Liver (tissue), 8 donors: ENCODE measurements at regions not wholly inside any gene's neighbourhood (a gene's known extent, or its start where the extent isn't known, plus 50 kb on each side); places are given as distances from the start of the nearest gene placed in this dataset.

Source experiments
- DNase-seq: peaks from one replicate; pipeline ENCODE4 v3.0.0-alpha.2; 2017; ENCODE audit warnings: low spot score
- H3K27ac ChIP-seq, 2 donors: one replicate each; pipeline ENCODE4 v1.7.0; 2013; ENCODE audit warnings: inconsistent platforms in 2 of 2, low read length in 2 of 2, control low read depth in 1 of 2, low read depth in 1 of 2, mild to moderate bottlenecking in 1 of 2
- H3K27me3 ChIP-seq, 4 donors: one replicate each; pipeline versions ENCODE4 v1.6.1 to v1.7.0; 2013; ENCODE audit warnings: low read length in 3 of 4, inconsistent platforms in 1 of 4, mild to moderate bottlenecking in 1 of 4, moderate library complexity in 1 of 4; ENCODE audit not compliant: control insufficient read depth in 4 of 4, insufficient read depth in 4 of 4
- H3K36me3 ChIP-seq, 4 donors: one replicate each; pipeline versions ENCODE4 v1.6.1 to v1.7.0; 2013; ENCODE audit warnings: low read length in 3 of 4, mild to moderate bottlenecking in 3 of 4, low read depth in 1 of 4, moderate library complexity in 1 of 4; ENCODE audit not compliant: control insufficient read depth in 4 of 4, insufficient read depth in 3 of 4
- H3K4me1 ChIP-seq, 4 donors: one replicate each; pipeline versions ENCODE4 v1.6.1 to v1.7.0; 2013; ENCODE audit warnings: low read length in 3 of 4, mild to moderate bottlenecking in 3 of 4, moderate library complexity in 1 of 4; ENCODE audit not compliant: control insufficient read depth in 4 of 4, insufficient read depth in 4 of 4
- H3K4me3 ChIP-seq, 3 donors: one replicate each; pipeline versions ENCODE4 v1.6.1 to v1.7.0; 2013; ENCODE audit warnings: low read length in 3 of 3, control low read depth in 1 of 3, low read depth in 1 of 3, mild to moderate bottlenecking in 1 of 3
- H3K9ac ChIP-seq, 2 donors: one replicate each; pipeline ENCODE4 v1.7.0; 2013; ENCODE audit warnings: low read length in 2 of 2, mild to moderate bottlenecking in 2 of 2, moderate library complexity in 2 of 2, control low read depth in 1 of 2, low read depth in 1 of 2
- H3K9me3 ChIP-seq, 4 donors: one replicate each; pipeline versions ENCODE4 v1.6.1 to v1.7.0; 2013; ENCODE audit warnings: low read length in 3 of 4; ENCODE audit not compliant: control insufficient read depth in 4 of 4
- ATF3 ChIP-seq: IDR thresholded peaks from 2 replicates; pipeline ENCODE4 v1.6.1; 2016; ENCODE audit warnings: antibody characterized with exemption
- CTCF ChIP-seq: fragments of 150-350 bp; IDR thresholded peaks from 2 replicates; pipeline ENCODE4 v1.5.1; 2017; ENCODE audit warnings: improper control_type of control experiment, low read depth, low read length; ENCODE audit not compliant: missing input control
- EGR1 ChIP-seq, 2 donors: IDR thresholded peaks; 2 replicates each; pipeline ENCODE4 v1.6.1; 2016 to 2018; ENCODE audit warnings: antibody characterized with exemption in 2 of 2, low read depth in 2 of 2
- FOXA1 ChIP-seq: IDR thresholded peaks from 2 replicates; pipeline ENCODE4 v1.6.1; 2016; ENCODE audit warnings: antibody characterized with exemption
- FOXA2 ChIP-seq: IDR thresholded peaks from 2 replicates; pipeline ENCODE4 v1.6.1; 2016; ENCODE audit warnings: antibody characterized with exemption
- GABPA ChIP-seq, 2 donors: IDR thresholded peaks in 1 of 2; conservative IDR thresholded peaks in 1 of 2; 2 replicates each; pipeline ENCODE4 v1.6.1; 2016; ENCODE audit warnings: antibody characterized with exemption in 2 of 2, mild to moderate bottlenecking in 1 of 2, moderate library complexity in 1 of 2
- HNF4A ChIP-seq, 2 donors: conservative IDR thresholded peaks; 2 replicates each; pipeline ENCODE4 v1.6.1; 2016; ENCODE audit warnings: antibody characterized with exemption in 2 of 2, mild to moderate bottlenecking in 2 of 2
- HNF4G ChIP-seq: IDR thresholded peaks from 2 replicates; pipeline ENCODE4 v1.6.1; 2016; ENCODE audit warnings: antibody characterized with exemption
- JUND ChIP-seq, 2 donors: IDR thresholded peaks; 2 replicates each; pipeline ENCODE4 v1.6.1; 2016; ENCODE audit warnings: antibody characterized with exemption in 2 of 2
- MAX ChIP-seq: IDR thresholded peaks from 2 replicates; pipeline ENCODE4 v1.6.1; 2016; ENCODE audit warnings: antibody characterized with exemption
- NR2F2 ChIP-seq: IDR thresholded peaks from 2 replicates; pipeline ENCODE4 v1.6.1; 2016; ENCODE audit warnings: antibody characterized with exemption
- RAD21 ChIP-seq, 2 donors: IDR thresholded peaks; 2 replicates each; pipeline ENCODE4 v1.6.1; 2016; ENCODE audit warnings: antibody characterized with exemption in 2 of 2, mild to moderate bottlenecking in 2 of 2
- REST ChIP-seq: IDR thresholded peaks from 2 replicates; pipeline ENCODE4 v1.6.1; 2016; ENCODE audit warnings: antibody characterized with exemption, mild to moderate bottlenecking
- RXRA ChIP-seq, 2 donors: IDR thresholded peaks; 2 replicates each; pipeline ENCODE4 v1.6.1; 2017 to 2018; ENCODE audit warnings: antibody characterized with exemption in 2 of 2, mild to moderate bottlenecking in 1 of 2
- SP1 ChIP-seq: IDR thresholded peaks from 2 replicates; pipeline ENCODE4 v1.6.1; 2018; ENCODE audit warnings: antibody characterized with exemption, mild to moderate bottlenecking
- TAF1 ChIP-seq: conservative IDR thresholded peaks from 2 replicates; pipeline ENCODE4 v1.6.1; 2016; ENCODE audit warnings: antibody characterized with exemption, mild to moderate bottlenecking
- YY1 ChIP-seq: IDR thresholded peaks from 2 replicates; pipeline ENCODE4 v1.6.1; 2016; ENCODE audit warnings: antibody characterized with exemption, mild to moderate bottlenecking
- ZBTB33 ChIP-seq: IDR thresholded peaks from 2 replicates; pipeline ENCODE4 v1.6.1; 2016; ENCODE audit warnings: antibody characterized with exemption
- WGBS: extraction: QIAGEN DNeasy Blood & Tissue Kit; methylation state at CpG from one replicate; pipeline ENCODE4 v1.1.7; 2013; 5-methylcytosine and 5-hydroxymethylcytosine counted together
- donor health status: healthy.
- donor health status: healthy.
- donor health status: healthy.
- donor health status: healthy.
- donor health status: healthy.

GRCh38 chr6:21349834-21350233, 243.7 kb upstream of the SOX4 start:
- no peak for DNase-seq
- H3K9me3 ChIP-seq = no peaks in the 10 kb centered on the region
- no peak overlapping the region for H3K4me3 ChIP-seq
- TF ChIP-seq HNF4A (conservative IDR thresholded peaks at IDR 0.05) (no peak), YY1 (no peak), RAD21 (IDR thresholded peaks at IDR 0.05) (no peak)
- H3K9ac ChIP-seq = no peak overlapping the region
- H3K36me3 ChIP-seq = no peaks in the 10 kb centered on the region
- no peaks in the 10 kb centered on the region for H3K27me3 ChIP-seq
- WGBS = 86% methylated on average over 3 of the region's 3 CpGs
- H3K4me1 ChIP-seq = no peaks in the 10 kb centered on the region
- no peak overlapping the region for H3K27ac ChIP-seq

GRCh38 chr6:21350926-21351325, 242.6 kb upstream of the SOX4 start:
- Histone ChIP-seq H3K4me1 (no peaks in the 10 kb centered on the region), H3K36me3 (no peaks in the 10 kb centered on the region), H3K9me3 (no peaks in the 10 kb centered on the region), H3K9ac (no peak overlapping the region), H3K4me3 (no peak overlapping the region), H3K27me3 (no peaks in the 10 kb centered on the region), H3K27ac (no peak overlapping the region)
- no peak for DNase-seq
- TF ChIP-seq ZBTB33 (no peak), HNF4G (no peak), REST (no peak), TAF1 (no peak), FOXA1 (no peak), YY1 (no peak), CTCF (no peak), RAD21 (IDR thresholded peaks at IDR 0.05) (no peak), EGR1 (IDR thresholded peaks at IDR 0.05; ENCODE audit: low read depth in 2 of 2) (no peak), SP1 (no peak), HNF4A (conservative IDR thresholded peaks at IDR 0.05) (no peak), NR2F2 (no peak), GABPA (IDR thresholded peaks at IDR 0.05 in 1 of 2, conservative IDR thresholded peaks at IDR 0.05 in 1 of 2) (no peak), FOXA2 (no peak), MAX (no peak), JUND (IDR thresholded peaks at IDR 0.05) (no peak), ATF3 (no peak), RXRA (IDR thresholded peaks at IDR 0.05) (no peak)
- WGBS = 60% methylated on average over 5 of the region's 5 CpGs
